Activated T-cell treated with anti-CD3 and anti-CD28 coated beads for 48 hours (primary cell): ENCODE measurements at regions not wholly inside any gene's neighbourhood (a gene's known extent, or its start where the extent isn't known, plus 50 kb on each side); places are given as distances from the start of the nearest gene placed in this dataset.

ENCODE experiments used
- DNase-seq: peaks from one replicate; pipeline ENCODE4 v3.0.0-alpha.2; 2020; ENCODE audit warnings: low read depth

GRCh38 chr11:127713226-127713625 lies 712.7 kb upstream of the KIRREL3 start:
- no peak for DNase-seq

DNA sequence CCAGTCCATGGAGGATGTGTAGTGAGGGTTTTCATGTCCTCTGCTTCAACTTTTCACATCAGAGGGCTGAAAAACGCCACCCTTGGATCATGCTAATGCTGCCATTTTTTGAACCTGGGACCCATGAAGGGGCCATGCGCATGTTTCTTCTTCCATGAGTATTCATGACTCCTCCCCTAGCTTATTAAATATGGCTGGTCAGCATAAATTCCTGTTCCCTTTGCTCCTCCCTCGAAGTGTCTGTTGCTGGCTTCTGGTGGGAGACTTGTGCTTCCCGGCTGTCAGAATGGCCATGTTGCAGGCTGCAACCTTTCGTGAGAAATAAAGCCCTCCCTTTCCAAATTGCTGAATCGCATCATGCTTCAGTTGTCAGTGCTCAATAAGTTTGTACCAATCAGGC lies 711.2 kb upstream of the KIRREL3 start:
- DNase-seq, result no peak

DNA sequence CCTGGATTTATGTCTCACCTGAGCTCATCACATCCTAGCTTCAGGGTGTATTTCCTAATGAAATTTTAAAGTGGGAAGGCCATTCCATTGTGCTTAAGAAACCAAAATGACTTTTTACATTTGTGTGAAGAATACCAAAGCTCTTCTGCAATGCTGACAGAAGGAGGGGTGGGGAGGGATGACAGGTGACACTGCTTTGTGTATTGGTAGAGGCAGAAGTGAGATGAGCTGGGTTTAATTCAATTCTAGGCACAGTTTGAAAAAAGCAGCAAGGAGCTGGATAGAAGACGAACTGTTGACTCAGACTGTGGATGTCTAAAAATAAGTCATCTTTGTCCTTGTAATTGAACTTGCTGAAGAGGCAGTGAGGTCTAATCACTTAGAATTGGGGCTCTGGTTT lies 710.3 kb upstream of the KIRREL3 start:
- no peak for DNase-seq

DNA sequence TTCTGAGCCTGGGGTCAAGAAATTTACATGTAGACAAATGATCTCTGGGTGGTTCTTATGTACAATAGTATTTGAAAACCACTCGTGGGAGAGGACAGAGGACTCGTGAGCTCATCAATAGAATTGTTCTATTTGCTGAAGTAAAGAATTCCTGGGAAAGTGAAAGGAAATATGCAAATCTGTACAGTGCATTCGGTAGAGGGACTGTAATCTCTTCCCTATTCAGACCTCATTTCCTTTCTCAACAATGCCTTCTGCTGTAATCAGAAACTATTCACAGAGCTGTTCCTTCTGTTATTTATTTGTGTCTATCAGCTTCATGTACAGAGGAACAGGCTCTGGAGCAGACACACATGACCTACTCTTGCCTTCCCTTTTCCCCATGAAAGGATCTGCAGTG lies 709.4 kb upstream of the KIRREL3 start:
- no peak for DNase-seq

- DNase-seq, result no peak
These were observed 693.1 kb upstream of the KIRREL3 start for GRCh38 chr11:127693686-127694085.

DNA sequence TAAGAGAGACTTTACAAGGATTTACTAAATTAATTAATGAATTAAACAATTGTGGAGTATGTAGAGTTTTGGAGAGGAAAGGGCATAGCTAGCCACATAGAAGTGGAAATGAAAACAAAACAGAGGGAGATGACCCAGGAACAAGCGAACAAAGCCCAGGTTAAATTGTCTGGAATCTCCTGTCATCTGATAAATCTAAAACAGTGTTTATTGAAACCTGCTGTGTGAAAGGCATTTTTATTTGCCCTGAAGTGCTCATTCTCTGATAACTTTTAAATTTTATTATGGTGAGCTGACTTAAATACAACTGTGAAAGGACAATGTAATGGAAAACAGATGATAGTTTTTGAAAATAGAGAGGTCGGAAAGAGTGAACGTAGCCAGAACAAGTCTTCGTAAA lies 682.8 kb upstream of the KIRREL3 start:
- DNase-seq, result no peak

GRCh38 chr11:127679816-127680545 lies 679.4 kb upstream of the KIRREL3 start:
- no peak for DNase-seq

- no peak for DNase-seq
These were observed 678.1 kb upstream of the KIRREL3 start for GRCh38 chr11:127678631-127679030.

DNA sequence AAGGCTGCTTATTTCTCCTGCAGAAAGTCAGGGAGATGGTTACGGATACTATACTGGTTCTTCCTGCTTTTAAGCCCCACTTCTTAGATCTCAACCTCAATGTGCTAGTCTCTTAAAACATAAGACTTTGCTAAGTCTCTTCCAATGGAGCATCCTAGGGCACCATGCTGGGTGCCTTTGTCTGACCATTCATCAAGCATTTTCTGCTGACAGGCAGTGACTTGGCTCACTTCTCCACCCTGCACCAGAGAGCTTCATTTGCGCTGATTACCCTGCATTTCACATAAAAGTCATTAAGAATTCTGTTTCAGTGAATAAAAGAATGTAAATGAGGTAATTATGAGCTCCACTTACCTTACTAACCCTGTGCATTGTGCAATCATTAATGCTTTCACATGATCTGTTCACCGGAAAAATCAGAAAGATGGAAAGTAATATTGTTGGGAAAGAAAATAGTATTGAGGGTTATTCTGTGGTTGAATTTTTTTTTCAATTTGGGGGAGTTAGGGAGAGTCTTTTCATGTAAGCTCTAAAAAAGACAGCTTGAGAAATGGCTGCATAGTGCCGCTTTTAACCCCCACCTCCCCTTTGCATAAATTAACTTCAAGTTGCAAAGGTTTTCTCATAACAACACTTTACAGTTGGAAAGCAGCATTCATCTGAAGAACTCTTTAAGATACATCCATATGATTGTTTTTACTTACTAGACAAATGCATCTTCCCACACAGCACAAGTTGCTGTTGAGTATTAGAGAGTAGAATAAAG lies 677.3 kb upstream of the KIRREL3 start:
- DNase-seq, result no peak

GRCh38 chr11:127675581-127675980 lies 675.0 kb upstream of the KIRREL3 start:
- DNase-seq, result no peak

- DNase-seq, result no peak
These were observed 674.2 kb upstream of the KIRREL3 start for GRCh38 chr11:127674754-127675153.

GRCh38 chr11:127670374-127671119 lies 670.0 kb upstream of the KIRREL3 start:
- no peak for DNase-seq

- DNase-seq, result no peak
These were observed 655.7 kb upstream of the KIRREL3 start for GRCh38 chr11:127656116-127656836.

DNA sequence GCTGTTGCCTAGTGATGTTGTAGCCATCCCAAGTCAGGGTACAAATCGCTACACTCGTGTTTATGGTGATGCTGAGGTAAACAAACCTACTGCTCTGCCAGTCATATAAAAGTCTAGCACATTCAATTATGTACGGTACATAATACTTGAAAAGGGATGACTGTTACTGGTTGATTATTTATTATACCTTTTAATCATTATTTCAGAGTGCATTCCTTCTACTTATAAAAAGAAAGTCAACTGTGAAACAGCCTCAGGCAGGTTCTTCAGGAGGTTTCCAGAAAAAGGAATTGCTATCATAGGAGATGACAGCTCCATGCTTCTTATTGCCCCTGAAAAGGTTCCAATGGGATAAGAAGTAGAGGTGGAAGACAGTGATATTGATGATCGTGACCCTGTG lies 652.5 kb upstream of the KIRREL3 start:
- no peak for DNase-seq

DNA sequence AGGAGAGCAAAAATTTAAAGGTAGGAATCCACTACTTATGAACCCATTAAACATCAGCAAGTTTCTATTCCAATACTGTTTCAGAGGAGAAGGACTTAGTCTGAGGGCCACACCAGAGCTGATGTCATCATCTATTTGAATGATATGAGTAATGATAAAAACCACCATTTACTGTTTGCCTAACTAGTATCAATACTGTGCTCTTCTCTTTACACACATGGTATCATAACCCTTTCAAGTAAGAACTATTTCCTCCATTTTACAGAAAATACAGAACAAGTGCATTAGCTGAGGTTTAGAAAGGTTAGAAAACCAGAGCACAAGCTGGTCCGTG lies 651.3 kb upstream of the KIRREL3 start:
- DNase-seq, result no peak

DNA sequence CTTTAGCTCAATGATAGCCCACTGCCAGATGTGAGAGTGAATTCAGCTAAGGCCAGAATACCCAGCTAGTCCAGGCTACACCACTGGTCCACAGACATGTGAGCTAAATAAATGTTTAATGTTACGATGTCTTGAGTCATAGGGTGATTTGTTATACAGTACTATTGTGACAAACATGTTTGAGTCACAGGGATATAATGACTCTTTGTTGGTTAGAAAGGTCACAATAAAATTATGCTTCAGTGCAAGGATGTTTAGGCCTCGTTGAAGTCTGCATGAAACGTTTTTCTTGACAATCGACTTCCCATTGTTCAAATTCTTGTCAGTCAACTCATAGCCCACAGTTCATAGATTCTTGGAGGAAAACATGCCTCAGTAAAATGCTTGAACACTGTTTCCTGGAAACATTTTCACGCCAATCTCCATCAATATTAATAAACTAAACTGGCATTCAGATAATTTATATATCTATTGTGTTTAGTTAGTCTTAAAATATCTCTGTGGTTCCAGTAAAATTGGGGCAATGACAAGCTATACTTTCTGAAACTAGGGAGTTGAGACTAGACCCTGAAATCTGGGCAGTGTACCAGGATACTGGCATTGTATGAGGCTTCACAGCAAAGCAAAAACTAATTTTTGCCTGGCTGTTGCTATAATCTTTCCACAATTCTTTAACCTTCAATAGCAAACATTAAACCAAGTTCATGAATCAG lies 650.8 kb upstream of the KIRREL3 start:
- DNase-seq, result no peak

DNA sequence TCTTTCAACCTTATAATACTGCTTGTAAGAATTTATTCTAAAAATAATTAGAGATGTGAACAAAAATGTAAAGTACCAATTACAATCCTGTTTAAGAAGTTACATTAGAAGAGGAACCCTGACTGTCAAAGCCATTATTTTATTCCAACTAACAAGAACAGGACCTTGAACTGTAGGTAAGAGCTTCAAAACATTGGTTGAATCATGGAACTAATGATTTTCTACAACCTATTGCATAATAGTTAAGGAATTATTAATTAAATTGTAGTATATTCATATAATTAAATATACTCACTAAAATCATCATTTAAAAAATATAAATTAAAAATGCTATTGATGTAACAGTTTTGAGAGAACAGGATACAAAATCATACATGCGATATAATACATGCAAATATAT lies 649.4 kb upstream of the KIRREL3 start:
- no peak for DNase-seq

DNA sequence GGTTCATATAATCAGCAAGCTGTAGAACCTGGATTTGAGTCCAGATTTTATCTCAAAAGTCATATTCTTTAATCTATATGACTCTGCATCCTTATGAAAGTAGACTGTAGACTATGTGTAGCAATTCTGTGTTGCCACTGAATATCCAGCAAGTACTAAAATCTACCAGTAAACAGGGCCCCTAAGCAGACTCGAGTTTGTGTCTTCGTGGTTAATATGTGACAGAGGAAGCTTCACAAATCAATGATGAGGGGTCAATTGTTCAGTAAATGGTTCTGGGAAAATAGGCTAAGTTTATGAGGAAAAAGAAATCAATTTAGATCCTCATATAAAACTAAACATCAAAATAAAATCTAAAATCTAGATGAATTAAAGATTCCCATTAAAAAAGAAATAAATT lies 648.5 kb upstream of the KIRREL3 start:
- DNase-seq, result no peak

GRCh38 chr11:127648583-127648982 lies 648.0 kb upstream of the KIRREL3 start:
- no peak for DNase-seq

DNA sequence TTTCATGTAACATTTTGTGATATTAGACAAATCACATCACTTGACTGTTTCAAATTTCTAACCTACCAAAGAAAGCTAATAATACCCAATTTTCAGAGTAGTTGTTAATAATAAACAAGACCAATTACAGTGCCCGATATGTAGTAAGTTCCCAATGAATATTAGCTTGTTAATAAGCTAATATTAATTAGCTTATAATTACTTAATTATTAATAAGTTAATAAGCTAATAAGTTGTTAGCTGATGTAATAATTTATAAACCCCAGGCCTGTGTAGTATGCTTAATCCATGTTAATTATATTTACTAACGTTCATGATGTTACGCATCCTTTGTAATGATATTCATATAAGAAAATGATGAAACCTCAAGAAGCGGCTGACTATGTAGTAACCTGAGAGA lies 643.8 kb upstream of the KIRREL3 start:
- no peak for DNase-seq

DNA sequence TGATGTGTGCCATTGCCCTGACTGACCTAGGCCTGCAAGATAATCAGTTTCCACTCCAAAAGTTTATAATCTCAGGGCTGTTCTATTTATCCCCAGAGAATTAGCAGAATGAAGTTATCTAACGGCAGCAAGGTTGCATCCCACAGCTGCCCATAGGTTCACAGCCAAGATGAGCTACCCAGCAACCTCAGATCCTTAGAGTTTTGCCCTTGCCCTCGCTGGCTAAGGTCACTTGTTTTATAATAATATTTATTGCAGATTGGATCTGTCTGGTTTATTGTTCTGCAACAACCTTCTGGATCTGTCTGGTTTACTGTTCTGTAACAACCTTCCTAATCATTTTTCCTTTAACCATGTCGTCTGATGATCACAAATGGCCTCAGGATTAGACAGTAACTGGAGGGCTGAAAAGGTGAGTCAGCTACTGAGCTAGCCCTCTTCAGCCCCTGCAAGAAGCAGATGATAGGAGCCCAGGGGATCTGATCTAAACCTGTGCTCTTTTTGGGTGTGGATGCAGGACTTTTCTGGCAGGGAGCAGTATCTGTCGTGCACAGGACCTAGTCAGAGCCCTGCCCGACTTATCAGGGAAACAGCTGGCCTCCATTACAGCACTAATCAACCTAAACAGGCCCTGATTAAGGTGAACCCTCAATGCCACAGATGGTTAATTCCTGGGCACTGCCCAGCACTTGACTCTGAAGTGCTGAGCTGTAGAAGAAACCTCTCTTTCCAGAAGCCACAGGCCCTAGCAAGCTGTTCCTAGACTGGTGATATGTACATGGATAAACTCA lies 642.9 kb upstream of the KIRREL3 start:
- DNase-seq, result no peak
